ENCODE measurements at regions not wholly inside any gene's neighbourhood (a gene's known extent, or its start where the extent isn't known, plus 50 kb on each side); places are given as distances from the start of the nearest gene placed in this dataset.

- no peak for DNase-seq
Observed at GRCh38 chr4:129422277-129422676, 326.3 kb downstream of the C4orf33 start.

GRCh38 chr4:129428454-129428853, 332.5 kb downstream of the C4orf33 start:
- DNase-seq, result no peak

GRCh38 chr4:129429581-129430320, 333.8 kb downstream of the C4orf33 start:
- DNase-seq, result no peak

- DNase-seq, result no peak
Observed at GRCh38 chr4:129437347-129437746, 341.4 kb downstream of the C4orf33 start.

GRCh38 chr4:129438456-129438981, 342.6 kb downstream of the C4orf33 start:
- no peak for DNase-seq

- DNase-seq, result no peak
Observed at GRCh38 chr4:129446074-129446473, 350.1 kb downstream of the C4orf33 start.

- no peak for DNase-seq
Observed at GRCh38 chr4:129453524-129454200, 357.7 kb downstream of the C4orf33 start.

- DNase-seq, result no peak
Observed at GRCh38 chr4:129455482-129455881, 359.5 kb downstream of the C4orf33 start.

- no peak for DNase-seq
Observed at GRCh38 chr4:129468624-129469023, 372.7 kb downstream of the C4orf33 start.

- DNase-seq, result no peak
Observed at GRCh38 chr4:129474698-129475097, 378.7 kb downstream of the C4orf33 start.

- DNase-seq, result no peak
Observed at GRCh38 chr4:129481107-129481506, 385.2 kb downstream of the C4orf33 start.

- DNase-seq, result no peak
Observed at GRCh38 chr4:129488427-129488826, 392.5 kb downstream of the C4orf33 start.

- no peak for DNase-seq
Observed at GRCh38 chr4:129490516-129490915, 394.6 kb downstream of the C4orf33 start.

- no peak for DNase-seq
Observed at GRCh38 chr4:129498626-129499025, 402.7 kb downstream of the C4orf33 start.

- DNase-seq, result no peak
Observed at GRCh38 chr4:129514852-129515251, 418.9 kb downstream of the C4orf33 start.

GRCh38 chr4:129515356-129515755, 419.4 kb downstream of the C4orf33 start:
- no peak for DNase-seq

GRCh38 chr4:129526812-129527211, 430.9 kb downstream of the C4orf33 start:
- no peak for DNase-seq

GRCh38 chr4:129531253-129531652, 435.3 kb downstream of the C4orf33 start:
- no peak for DNase-seq

- DNase-seq, result peak; percentile 1
Observed at GRCh38 chr4:129532573-129532972, 436.6 kb downstream of the C4orf33 start.

GRCh38 chr4:129543299-129543698, 447.3 kb downstream of the C4orf33 start:
- no peak for DNase-seq

GRCh38 chr4:129545599-129546278, 449.8 kb downstream of the C4orf33 start:
- no peak for DNase-seq

GRCh38 chr4:129546531-129546930, 450.6 kb downstream of the C4orf33 start:
- DNase-seq, result no peak

- DNase-seq, result no peak
Observed at GRCh38 chr4:129550281-129550785, 454.4 kb downstream of the C4orf33 start.
